ENCODE measurements at regions not wholly inside any gene's neighbourhood (a gene's known extent, or its start where the extent isn't known, plus 50 kb on each side); places are given as distances from the start of the nearest gene placed in this dataset.

DNA sequence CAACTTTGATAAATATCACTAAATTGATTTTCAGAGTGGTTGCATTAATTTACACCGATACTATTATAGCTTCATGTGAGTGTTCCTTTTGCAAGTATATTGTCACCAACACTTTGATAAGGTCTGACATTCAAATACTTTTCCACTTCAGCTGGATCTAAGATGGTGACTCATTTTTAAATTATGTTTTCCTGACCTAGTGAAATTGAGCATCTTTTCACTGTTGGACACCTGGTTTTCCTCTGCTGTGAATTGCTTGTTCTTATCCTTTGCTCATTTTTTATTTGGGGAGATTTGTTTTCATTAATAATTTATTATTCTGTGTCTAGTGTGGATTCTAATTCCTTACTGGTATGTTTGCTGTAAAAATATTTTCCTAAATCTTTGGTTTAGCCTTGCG, 85.2 kb upstream of the PRDM1 start:
- peaks cover 83% of the 10 kb centered on the region for H3K27me3 ChIP-seq (ENCODE audit: insufficient read depth)
- H3K27ac ChIP-seq (ENCODE audit: low read depth): no peak overlapping the region
- Mint-ChIP-seq H3K36me3 (ENCODE audit: low read depth) (no peaks in the 10 kb centered on the region), H3K4me3 (no peak overlapping the region), H3K9me3 (no peaks in the 10 kb centered on the region), H3K27ac (no peak overlapping the region), H3K4me1 (peaks cover 37% of the 10 kb centered on the region), H3K27me3 (ENCODE audit: insufficient read depth, low read depth, poor library complexity) (peaks cover 31% of the 10 kb centered on the region)
- H4K20me1 ChIP-seq (replicated peaks; ENCODE audit: insufficient read depth): peaks cover 6% of the 10 kb centered on the region; the same call in 1 of the 2 replicates
- no peak overlapping the region for H3K4me3 ChIP-seq
- no peak overlapping the region for H2AFZ ChIP-seq
- TF ChIP-seq ZNF114 (CRISPR knock-in tag; IDR thresholded peaks at IDR 0.05): no peak
- no peak for TF ChIP-seq POLR2AphosphoS5 (IDR thresholded peaks at IDR 0.05; ENCODE audit: low read depth)
- TF ChIP-seq, protein P1, sequence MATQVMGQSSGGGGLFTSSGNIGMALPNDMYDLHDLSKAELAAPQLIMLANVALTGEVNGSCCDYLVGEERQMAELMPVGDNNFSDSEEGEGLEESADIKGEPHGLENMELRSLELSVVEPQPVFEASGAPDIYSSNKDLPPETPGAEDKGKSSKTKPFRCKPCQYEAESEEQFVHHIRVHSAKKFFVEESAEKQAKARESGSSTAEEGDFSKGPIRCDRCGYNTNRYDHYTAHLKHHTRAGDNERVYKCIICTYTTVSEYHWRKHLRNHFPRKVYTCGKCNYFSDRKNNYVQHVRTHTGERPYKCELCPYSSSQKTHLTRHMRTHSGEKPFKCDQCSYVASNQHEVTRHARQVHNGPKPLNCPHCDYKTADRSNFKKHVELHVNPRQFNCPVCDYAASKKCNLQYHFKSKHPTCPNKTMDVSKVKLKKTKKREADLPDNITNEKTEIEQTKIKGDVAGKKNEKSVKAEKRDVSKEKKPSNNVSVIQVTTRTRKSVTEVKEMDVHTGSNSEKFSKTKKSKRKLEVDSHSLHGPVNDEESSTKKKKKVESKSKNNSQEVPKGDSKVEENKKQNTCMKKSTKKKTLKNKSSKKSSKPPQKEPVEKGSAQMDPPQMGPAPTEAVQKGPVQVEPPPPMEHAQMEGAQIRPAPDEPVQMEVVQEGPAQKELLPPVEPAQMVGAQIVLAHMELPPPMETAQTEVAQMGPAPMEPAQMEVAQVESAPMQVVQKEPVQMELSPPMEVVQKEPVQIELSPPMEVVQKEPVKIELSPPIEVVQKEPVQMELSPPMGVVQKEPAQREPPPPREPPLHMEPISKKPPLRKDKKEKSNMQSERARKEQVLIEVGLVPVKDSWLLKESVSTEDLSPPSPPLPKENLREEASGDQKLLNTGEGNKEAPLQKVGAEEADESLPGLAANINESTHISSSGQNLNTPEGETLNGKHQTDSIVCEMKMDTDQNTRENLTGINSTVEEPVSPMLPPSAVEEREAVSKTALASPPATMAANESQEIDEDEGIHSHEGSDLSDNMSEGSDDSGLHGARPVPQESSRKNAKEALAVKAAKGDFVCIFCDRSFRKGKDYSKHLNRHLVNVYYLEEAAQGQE (IDR thresholded peaks at IDR 0.05; ENCODE audit: unreplicated experiment): no peak
- TF ChIP-seq NANOG (IDR thresholded peaks at IDR 0.05; ENCODE audit: borderline replicate concordance): no peak
- TF ChIP-seq, protein P2, sequence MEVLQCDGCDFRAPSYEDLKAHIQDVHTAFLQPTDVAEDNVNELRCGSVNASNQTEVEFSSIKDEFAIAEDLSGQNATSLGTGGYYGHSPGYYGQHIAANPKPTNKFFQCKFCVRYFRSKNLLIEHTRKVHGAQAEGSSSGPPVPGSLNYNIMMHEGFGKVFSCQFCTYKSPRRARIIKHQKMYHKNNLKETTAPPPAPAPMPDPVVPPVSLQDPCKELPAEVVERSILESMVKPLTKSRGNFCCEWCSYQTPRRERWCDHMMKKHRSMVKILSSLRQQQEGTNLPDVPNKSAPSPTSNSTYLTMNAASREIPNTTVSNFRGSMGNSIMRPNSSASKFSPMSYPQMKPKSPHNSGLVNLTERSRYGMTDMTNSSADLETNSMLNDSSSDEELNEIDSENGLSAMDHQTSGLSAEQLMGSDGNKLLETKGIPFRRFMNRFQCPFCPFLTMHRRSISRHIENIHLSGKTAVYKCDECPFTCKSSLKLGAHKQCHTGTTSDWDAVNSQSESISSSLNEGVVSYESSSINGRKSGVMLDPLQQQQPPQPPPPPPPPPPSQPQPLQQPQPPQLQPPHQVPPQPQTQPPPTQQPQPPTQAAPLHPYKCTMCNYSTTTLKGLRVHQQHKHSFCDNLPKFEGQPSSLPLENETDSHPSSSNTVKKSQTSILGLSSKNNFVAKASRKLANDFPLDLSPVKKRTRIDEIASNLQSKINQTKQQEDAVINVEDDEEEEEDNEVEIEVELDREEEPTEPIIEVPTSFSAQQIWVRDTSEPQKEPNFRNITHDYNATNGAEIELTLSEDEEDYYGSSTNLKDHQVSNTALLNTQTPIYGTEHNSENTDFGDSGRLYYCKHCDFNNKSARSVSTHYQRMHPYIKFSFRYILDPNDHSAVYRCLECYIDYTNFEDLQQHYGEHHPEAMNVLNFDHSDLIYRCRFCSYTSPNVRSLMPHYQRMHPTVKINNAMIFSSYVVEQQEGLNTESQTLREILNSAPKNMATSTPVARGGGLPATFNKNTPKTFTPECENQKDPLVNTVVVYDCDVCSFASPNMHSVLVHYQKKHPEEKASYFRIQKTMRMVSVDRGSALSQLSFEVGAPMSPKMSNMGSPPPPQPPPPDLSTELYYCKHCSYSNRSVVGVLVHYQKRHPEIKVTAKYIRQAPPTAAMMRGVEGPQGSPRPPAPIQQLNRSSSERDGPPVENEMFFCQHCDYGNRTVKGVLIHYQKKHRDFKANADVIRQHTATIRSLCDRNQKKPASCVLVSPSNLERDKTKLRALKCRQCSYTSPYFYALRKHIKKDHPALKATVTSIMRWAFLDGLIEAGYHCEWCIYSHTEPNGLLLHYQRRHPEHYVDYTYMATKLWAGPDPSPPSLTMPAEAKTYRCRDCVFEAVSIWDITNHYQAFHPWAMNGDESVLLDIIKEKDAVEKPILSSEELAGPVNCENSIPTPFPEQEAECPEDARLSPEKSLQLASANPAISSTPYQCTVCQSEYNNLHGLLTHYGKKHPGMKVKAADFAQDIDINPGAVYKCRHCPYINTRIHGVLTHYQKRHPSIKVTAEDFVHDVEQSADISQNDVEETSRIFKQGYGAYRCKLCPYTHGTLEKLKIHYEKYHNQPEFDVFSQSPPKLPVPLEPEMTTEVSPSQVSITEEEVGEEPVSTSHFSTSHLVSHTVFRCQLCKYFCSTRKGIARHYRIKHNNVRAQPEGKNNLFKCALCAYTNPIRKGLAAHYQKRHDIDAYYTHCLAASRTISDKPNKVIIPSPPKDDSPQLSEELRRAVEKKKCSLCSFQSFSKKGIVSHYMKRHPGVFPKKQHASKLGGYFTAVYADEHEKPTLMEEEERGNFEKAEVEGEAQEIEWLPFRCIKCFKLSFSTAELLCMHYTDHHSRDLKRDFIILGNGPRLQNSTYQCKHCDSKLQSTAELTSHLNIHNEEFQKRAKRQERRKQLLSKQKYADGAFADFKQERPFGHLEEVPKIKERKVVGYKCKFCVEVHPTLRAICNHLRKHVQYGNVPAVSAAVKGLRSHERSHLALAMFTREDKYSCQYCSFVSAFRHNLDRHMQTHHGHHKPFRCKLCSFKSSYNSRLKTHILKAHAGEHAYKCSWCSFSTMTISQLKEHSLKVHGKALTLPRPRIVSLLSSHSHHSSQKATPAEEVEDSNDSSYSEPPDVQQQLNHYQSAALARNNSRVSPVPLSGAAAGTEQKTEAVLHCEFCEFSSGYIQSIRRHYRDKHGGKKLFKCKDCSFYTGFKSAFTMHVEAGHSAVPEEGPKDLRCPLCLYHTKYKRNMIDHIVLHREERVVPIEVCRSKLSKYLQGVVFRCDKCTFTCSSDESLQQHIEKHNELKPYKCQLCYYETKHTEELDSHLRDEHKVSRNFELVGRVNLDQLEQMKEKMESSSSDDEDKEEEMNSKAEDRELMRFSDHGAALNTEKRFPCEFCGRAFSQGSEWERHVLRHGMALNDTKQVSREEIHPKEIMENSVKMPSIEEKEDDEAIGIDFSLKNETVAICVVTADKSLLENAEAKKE (CRISPR knock-in tag; IDR thresholded peaks at IDR 0.05): no peak
- TF ChIP-seq STAT1 (IDR thresholded peaks at IDR 0.05; ENCODE audit: unreplicated experiment): no peak
- H3K4me2 ChIP-seq: no peak overlapping the region
- no peaks in the 10 kb centered on the region for H3K9me2 ChIP-seq (ENCODE audit: insufficient read depth)
- H3F3A ChIP-seq (replicated peaks; ENCODE audit: low read depth): no peaks in the 10 kb centered on the region
- DNase-seq (ENCODE audit: low spot score) (no peak), ATAC-seq (no peak)
- H3K79me2 ChIP-seq (replicated peaks; ENCODE audit: insufficient read depth): no peaks in the 10 kb centered on the region
- no peaks in the 10 kb centered on the region for H3K36me3 ChIP-seq (ENCODE audit: insufficient read depth)
- H3K4me1 ChIP-seq (ENCODE audit: insufficient read depth): peaks cover 51% of the 10 kb centered on the region
